NCI-H2227 (cell line): ENCODE measurements at regions not wholly inside any gene's neighbourhood (a gene's known extent, or its start where the extent isn't known, plus 50 kb on each side); places are given as distances from the start of the nearest gene placed in this dataset.

Source experiments
- DNase-seq: peaks from one replicate; lab custom pipeline; 2025; ENCODE audit not compliant: unreplicated experiment; lab: John Stamatoyannopoulos, UW

GRCh38 chr1:184141361-184141880 is 89.9 kb downstream of the TSEN15 start:
- DNase-seq = no peak

- DNase-seq = peak; percentile 20
Measured at GRCh38 chr1:184143449-184143848, 91.9 kb downstream of the TSEN15 start.

DNA sequence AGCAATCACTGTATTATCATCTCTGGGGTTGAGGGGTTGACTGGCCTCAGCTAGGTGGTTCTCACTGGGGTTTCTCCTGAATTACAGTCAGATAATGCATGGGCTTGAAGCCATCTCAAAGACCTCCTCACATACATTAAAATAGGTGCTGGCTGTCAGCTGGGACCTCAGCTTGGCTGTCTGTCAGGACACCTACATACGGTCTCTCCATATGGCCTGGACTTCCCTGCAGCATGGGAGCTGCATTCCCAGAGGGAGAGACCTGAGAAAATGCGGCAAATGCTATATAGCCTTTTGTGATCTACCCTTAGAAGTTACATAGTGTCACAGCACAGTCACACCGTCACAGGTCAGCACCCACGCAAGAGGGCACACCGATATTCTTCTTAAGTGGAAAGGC is 93.6 kb downstream of the TSEN15 start:
- no peak for DNase-seq

DNA sequence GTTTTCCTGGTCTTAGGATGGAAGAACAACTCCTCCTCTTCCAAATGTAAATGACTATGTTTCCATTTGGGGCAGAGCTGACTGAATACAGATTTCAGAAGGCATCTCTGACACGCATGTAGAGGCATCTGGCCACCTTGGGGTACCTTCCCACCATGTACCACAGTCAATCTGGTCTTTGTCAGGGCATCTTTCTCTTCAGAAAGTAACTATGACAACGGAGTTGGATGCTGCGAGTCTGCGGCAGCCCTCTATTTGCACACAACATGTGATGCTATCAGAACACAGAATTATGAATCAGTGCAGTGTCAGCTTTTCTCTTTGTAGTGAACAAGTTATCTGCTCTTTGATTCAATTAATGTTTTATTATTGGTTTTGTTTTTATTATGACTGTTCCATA is 94.7 kb downstream of the TSEN15 start:
- no peak for DNase-seq

DNA sequence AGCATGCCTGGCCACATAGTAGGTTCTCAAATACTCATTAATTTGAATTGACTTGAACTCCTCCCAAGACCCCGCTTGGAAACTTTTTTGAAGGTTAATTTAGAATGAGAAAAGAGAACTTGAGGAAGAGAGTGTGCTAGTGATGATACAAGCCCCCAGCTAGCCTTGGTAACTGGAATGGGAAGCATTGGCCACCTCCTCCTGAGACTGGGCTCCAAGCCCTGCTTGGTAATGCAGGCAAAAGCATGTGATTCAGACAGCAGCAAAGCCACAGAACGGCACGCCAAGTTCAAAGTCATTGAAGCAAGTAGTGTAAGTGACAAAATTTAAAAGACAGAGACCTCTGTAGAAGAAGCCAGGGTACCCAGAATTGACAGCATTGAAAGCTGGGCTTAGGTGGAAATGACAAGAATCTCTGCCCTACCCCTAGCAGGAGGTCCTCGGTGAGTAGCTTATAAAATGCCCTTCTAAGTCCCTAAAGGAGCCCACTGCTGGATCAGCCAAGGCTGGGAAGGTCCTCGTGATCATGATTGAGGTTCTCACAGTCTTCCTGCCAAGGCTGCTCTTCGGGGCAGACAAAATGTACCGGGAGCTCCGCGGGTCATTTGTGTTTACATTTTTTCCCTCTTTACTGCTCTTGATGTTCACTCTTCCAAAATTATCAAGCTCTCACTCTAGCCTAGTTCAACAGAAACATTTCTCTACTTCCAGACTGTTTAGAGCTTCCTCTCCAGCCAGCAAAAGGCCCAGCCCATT is 99.4 kb downstream of the TSEN15 start:
- DNase-seq = no peak

DNA sequence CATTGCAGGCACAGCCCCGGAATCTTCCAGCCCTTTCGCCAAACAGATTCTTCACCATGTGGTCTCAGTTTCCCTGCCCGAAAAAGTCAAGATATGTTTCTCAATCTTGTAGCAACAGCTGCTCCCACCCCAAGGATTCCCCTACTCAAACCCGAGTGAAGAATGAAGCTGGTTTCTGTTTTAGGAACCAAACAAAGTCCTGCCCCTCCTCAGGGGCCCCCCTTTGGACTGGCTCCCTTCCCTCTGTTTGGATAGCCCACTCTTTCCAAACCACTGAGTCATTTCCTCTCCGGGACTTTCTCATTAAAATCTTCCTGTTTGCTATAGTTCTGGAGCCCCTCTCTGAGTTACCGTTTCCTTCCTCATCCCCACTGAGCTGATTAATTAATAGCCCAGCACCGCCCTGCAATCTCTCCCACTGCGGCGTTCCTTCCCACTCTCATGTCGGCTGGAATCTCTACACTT is 100.9 kb downstream of the TSEN15 start:
- DNase-seq = no peak

DNA sequence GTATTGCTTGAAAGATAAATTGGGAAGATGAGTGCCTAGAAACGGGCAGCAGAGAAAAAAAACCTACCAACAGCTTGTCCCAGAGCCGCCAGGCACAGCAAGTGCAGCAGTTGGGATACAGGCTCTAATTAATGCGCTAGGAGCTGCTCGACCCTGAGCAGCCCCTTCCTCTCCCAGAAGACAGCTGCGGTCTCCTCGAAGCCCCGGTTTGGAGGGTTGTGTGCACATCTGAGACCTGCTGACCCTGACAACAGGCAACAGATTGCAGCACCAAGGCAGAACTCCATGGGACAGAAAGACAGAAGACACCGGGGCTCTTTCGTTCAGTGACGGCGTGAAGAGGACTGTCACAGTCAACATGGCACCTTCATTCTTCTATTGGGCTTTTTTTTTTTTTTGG is 101.4 kb downstream of the TSEN15 start:
- DNase-seq = peak; percentile 19

DNA sequence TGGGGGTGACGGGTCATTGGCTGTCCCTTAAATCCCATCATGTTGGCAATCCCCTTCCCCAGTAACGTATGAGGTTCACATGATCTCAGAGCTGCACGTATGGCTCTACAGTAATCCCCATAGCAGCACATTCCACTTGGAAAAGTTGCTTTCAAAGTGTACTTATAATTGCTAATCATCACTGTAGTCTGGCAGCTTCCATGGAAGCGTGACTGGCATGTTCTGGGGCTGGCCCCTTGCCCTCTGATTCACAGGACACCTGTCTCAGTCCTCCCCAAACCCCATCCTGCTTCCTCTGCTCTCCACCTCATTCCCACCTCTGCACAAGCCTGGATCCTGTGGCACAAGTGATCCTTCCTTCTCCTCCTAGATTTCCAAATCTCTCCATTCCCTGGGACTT is 102.2 kb downstream of the TSEN15 start:
- no peak for DNase-seq

GRCh38 chr1:184156521-184157393 is 105.2 kb downstream of the TSEN15 start:
- DNase-seq = no peak

GRCh38 chr1:184157394-184157742 is 105.8 kb downstream of the TSEN15 start:
- DNase-seq = peak; percentile 26

GRCh38 chr1:184158896-184159681 is 107.6 kb downstream of the TSEN15 start:
- DNase-seq = no peak

DNA sequence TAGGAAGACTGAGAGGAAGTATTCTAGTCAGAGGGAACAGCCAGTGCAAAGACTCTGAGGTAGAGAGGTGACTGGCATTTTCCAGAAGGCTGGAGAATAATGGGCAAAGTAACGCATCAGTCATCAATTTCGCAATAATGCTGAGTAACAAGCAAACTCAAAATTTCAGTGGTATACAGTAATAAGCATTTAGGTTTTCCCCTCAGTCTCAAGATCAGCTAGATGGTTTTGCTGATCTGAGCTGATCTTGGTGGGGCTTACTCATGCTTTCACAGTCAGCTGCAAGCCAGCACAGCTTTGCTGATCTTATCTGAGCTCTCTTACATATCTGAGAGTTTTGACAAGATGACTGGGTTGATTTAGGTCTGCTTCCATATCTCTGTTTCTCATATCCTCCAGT is 108.7 kb downstream of the TSEN15 start:
- DNase-seq = no peak

DNA sequence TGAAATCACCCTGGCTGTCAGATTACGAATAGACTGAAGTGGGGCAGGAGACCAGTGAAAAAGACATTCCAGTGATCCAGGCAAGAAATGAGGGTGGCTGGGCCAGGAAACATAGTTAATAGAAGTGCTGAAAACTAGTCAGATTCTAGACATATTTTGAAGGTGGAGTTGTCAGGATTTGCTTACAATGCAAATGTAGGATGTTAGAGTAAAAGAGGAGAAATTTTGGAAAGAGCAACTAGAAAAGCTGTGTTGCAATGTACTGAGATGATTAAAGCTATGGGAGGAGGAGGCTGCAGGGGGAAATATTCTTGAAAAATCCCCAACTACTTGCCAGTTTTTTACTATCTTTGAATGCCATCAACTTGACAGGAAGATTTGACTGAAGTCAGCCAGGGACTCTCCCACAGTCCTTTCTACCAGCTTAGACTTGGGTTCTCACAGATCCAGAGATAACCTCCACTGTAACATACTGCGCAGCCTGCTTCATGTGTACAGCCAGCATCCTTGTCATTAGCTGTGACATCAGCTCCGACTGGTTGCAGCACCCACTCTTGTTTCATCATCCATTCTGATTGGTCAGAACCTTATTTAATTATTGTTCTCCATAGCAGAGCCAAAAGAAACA is 109.7 kb downstream of the TSEN15 start:
- DNase-seq = no peak

DNA sequence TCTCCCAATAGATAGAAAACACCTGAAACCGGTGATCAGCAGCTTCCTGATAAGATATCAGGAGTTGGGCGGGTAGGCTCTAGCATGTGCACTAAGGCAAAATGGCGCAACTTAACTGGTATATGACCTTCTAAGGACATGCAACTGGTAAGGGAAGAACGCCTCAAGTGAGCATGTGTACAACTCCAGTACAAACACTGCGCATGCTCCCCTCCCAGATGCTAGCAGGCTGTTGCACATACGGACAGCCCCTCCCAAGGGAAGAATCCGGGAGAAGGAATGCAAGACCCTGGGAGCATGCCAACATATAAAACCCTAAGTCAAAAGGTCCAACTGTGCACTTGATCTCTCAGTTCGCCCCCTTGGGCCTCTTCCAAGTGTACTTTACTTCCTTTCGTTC is 110.8 kb downstream of the TSEN15 start:
- no peak for DNase-seq

GRCh38 chr1:184163674-184164465 is 112.3 kb downstream of the TSEN15 start:
- no peak for DNase-seq

GRCh38 chr1:184164536-184164935 is 113.0 kb downstream of the TSEN15 start:
- DNase-seq = no peak

DNA sequence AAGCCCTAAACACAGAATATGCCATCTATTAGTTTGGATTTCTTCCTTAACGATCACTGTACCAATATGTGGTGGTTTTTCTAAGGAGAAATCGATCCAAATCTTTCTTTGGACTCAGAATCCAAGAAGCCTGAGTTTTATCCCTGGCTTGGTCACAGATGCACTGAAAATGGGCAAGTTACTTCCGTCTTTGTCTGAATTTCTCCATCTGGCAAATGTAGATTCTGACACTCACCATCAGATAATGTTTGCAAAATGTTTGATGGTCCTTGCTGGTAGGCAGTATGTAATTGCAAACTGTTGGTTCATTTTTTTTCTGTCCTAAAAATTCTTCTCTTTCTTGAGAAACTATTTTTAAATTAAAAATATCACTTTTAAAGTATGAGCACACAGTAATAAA is 115.0 kb downstream of the TSEN15 start:
- DNase-seq = no peak

DNA sequence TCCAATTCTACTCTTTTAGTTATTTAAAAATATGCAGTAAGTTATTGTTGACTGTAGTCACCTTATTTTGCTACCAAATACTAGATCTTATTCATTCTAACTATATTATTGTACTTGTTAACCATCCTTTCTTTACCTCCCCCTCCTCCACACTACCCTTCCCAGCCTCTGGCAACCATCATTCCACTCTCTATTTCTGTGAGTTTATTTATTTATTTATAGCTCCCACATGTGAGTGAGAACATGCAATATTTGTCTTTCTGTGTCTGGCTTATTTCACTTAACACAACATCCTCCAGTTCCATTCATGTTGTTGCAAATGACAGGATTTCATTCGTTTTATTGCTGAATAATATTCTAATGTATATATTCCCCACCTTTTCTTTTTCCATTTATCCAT is 115.8 kb downstream of the TSEN15 start:
- no peak for DNase-seq

GRCh38 chr1:184170719-184171118 is 119.2 kb downstream of the TSEN15 start:
- no peak for DNase-seq

DNA sequence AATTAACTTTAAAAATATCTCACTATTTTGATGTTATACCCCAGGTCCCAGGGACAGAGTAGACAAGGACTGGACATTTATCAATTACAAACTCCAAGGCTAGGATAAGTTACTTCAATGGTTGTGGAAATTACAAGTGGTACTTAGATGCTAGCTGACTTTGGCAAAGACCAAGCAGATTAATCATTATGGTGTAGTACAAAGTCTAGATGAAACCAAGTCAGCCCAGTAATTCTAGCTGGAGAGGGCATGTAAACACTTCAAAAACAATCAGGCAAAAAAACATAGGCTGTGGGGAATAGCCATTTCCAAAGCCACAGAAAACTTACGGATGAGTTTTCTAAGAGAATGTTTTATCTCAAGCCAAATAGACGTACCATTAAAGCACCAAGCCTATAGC is 124.5 kb downstream of the TSEN15 start:
- DNase-seq = no peak
